Upper lobe of right lung (tissue), 1 donor: ENCODE measurements at regions not wholly inside any gene's neighbourhood (a gene's known extent, or its start where the extent isn't known, plus 50 kb on each side); places are given as distances from the start of the nearest gene placed in this dataset.

ENCODE experiments used
- ATAC-seq: fragments of 200-7000 bp; cut with Tn5 transposase; one replicate; pipeline ENCODE4 v1.9.1; 2020; ENCODE audit warnings: mild to moderate bottlenecking, moderate library complexity
- DNase-seq: peaks from one replicate; pipeline ENCODE4 v3.0.0-alpha.2; 2020
- H3K27ac ChIP-seq: fragments of 200-600 bp; one replicate; pipeline ENCODE4 v1.8.0; 2022
- H3K27me3 ChIP-seq: fragments of 200-600 bp; one replicate; pipeline ENCODE4 v1.8.0; 2022; ENCODE audit warnings: mild to moderate bottlenecking
- H3K36me3 ChIP-seq: fragments of 200-600 bp; one replicate; pipeline ENCODE4 v1.8.0; 2022
- H3K4me1 ChIP-seq: fragments of 200-600 bp; one replicate; pipeline ENCODE4 v1.8.0; 2022
- H3K4me3 ChIP-seq: fragments of 200-600 bp; one replicate; pipeline ENCODE4 v1.8.0; 2022; ENCODE audit warnings: mild to moderate bottlenecking
- H3K9me3 ChIP-seq: fragments of 200-600 bp; one replicate; pipeline ENCODE4 v1.8.0; 2022
- CTCF ChIP-seq: fragments of 200-600 bp; IDR thresholded peaks from one replicate; pipeline ENCODE4 v1.8.0; 2022; ENCODE audit warnings: antibody characterized with exemption
- intact Hi-C: fragments of 100-400 bp; cut with DNase I; formaldehyde crosslinking; loops from one replicate; pipeline ENCODE4 v1.11.0; 2022
- donor health status: DM: no; HTN: yes; CAD: no; lungs with severe emphysema.

GRCh38 chrX:124860736-124861135 is 458.9 kb upstream of the TEX13C start:
- Histone ChIP-seq H3K36me3 (no peaks in the 10 kb centered on the region), H3K4me3 (no peak overlapping the region), H3K9me3 (no peaks in the 10 kb centered on the region), H3K27ac (no peak overlapping the region), H3K4me1 (no peaks in the 10 kb centered on the region), H3K27me3 (no peaks in the 10 kb centered on the region)
- TF ChIP-seq CTCF = no peak
- intact Hi-C loops = no loop called here
- ATAC-seq (no peak), DNase-seq (no peak)

- Histone ChIP-seq H3K27me3 (no peaks in the 10 kb centered on the region), H3K9me3 (no peaks in the 10 kb centered on the region), H3K4me1 (no peaks in the 10 kb centered on the region), H3K36me3 (no peaks in the 10 kb centered on the region), H3K27ac (no peak overlapping the region), H3K4me3 (no peak overlapping the region)
- no peak for ATAC-seq
- no peak for DNase-seq
- TF ChIP-seq CTCF = no peak
- intact Hi-C loops = no loop called here
Observed at GRCh38 chrX:124862301-124862700, 457.4 kb upstream of the TEX13C start.

- H3K36me3 ChIP-seq = no peaks in the 10 kb centered on the region
- no peak overlapping the region for H3K4me3 ChIP-seq
- H3K27me3 ChIP-seq = no peaks in the 10 kb centered on the region
- no peaks in the 10 kb centered on the region for H3K9me3 ChIP-seq
- no peak for TF ChIP-seq CTCF
- ATAC-seq = no peak
- intact Hi-C loops = no loop called here
- DNase-seq = no peak
- H3K4me1 ChIP-seq = no peaks in the 10 kb centered on the region
- no peak overlapping the region for H3K27ac ChIP-seq
Observed at GRCh38 chrX:124863303-124863702, 456.4 kb upstream of the TEX13C start.

GRCh38 chrX:124887572-124887971 is 432.1 kb upstream of the TEX13C start:
- H3K4me3 ChIP-seq = no peak overlapping the region
- intact Hi-C loops = no loop called here

GRCh38 chrX:124895947-124896346 is 423.7 kb upstream of the TEX13C start:
- no peak overlapping the region for H3K27ac ChIP-seq
- no peak for DNase-seq
- H3K4me3 ChIP-seq = no peak overlapping the region
- ATAC-seq = no peak
- TF ChIP-seq CTCF = no peak
- H3K4me1 ChIP-seq = no peaks in the 10 kb centered on the region
- H3K27me3 ChIP-seq = no peaks in the 10 kb centered on the region
- H3K36me3 ChIP-seq = no peaks in the 10 kb centered on the region
- no peaks in the 10 kb centered on the region for H3K9me3 ChIP-seq
- intact Hi-C loops = no loop called here

More at GRCh38 chrX:124887572-124887971, 432.1 kb upstream of the TEX13C start:
- ATAC-seq (no peak), DNase-seq (no peak)
- no peaks in the 10 kb centered on the region for H3K27me3 ChIP-seq
- no peaks in the 10 kb centered on the region for H3K36me3 ChIP-seq
- TF ChIP-seq CTCF = no peak
- no peaks in the 10 kb centered on the region for H3K4me1 ChIP-seq
- H3K27ac ChIP-seq = no peak overlapping the region
- H3K9me3 ChIP-seq = no peaks in the 10 kb centered on the region

GRCh38 chrX:124902953-124903352 is 416.7 kb upstream of the TEX13C start:
- TF ChIP-seq CTCF = no peak
- no peaks in the 10 kb centered on the region for H3K9me3 ChIP-seq
- no peaks in the 10 kb centered on the region for H3K36me3 ChIP-seq
- intact Hi-C loops = no loop called here
- no peaks in the 10 kb centered on the region for H3K4me1 ChIP-seq
- H3K27ac ChIP-seq = no peak overlapping the region
- DNase-seq = no peak
- H3K4me3 ChIP-seq = no peak overlapping the region
- no peak for ATAC-seq
- H3K27me3 ChIP-seq = no peaks in the 10 kb centered on the region
